BE2C (cell line): ENCODE measurements at regions not wholly inside any gene's neighbourhood (a gene's known extent, or its start where the extent isn't known, plus 50 kb on each side); places are given as distances from the start of the nearest gene placed in this dataset.
"Not testable (repeated sequence)": the region's sequence is repeated elsewhere in the genome, so short reads cannot be mapped to it uniquely, and the experiment has no call there.

ENCODE experiments used
- DNase-seq: peaks from one replicate; pipeline ENCODE4 v3.0.0-alpha.2; 2020
- H3K27me3 ChIP-seq: fragments of 250-450 bp; sonication (Bioruptor Pico); 2 replicates; pipeline ENCODE4 v1.5.1; 2020; ENCODE audit warnings: mild to moderate bottlenecking
- H3K36me3 ChIP-seq: fragments of 250-450 bp; sonication (Bioruptor Pico); 2 replicates; pipeline ENCODE4 v1.5.1; 2020; ENCODE audit warnings: mild to moderate bottlenecking
- H3K4me1 ChIP-seq: fragments of 250-450 bp; sonication (Bioruptor Pico); 2 replicates; pipeline ENCODE4 v1.5.1; 2020
- H3K4me3 ChIP-seq: 2 replicates; pipeline ENCODE4 v1.5.1; 2011; ENCODE audit warnings: low read depth, low read length
- H3K9me3 ChIP-seq: fragments of 250-450 bp; sonication (Bioruptor Pico); 2 replicates; pipeline ENCODE4 v1.5.1; 2020
- CTCF ChIP-seq: IDR thresholded peaks from 2 replicates; pipeline ENCODE4 v1.5.1; 2012; ENCODE audit warnings: mild to moderate bottlenecking, low read depth, low read length

- Histone ChIP-seq H3K27me3 (no peaks in the 10 kb centered on the region), H3K4me3 (no peak overlapping the region), H3K36me3 (no peaks in the 10 kb centered on the region), H3K9me3 (no peaks in the 10 kb centered on the region), H3K4me1 (no peaks in the 10 kb centered on the region)
- no peak for DNase-seq
- TF ChIP-seq CTCF, result no peak
Observed at GRCh38 chr21:35475009-35475408, 425.9 kb upstream of the RUNX1 start.

DNA sequence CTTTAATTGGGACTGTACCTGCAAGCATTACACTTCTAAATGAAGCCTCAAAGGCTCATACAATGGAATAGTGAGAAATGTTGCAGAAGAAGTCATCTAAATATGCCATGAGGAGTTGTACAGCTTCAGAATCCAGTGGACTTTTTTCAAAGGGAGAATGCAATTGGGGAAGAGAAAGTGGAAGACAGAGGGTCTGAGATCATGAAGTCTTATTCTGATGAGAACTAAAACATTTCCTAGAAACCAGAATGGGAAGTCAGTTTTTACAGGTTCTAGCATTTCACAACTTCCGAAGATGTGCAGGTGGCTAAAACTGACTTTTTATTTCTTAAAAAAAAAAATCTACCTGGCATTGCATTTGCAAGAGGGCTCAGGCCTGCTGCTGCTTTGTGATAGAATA lies 424.4 kb upstream of the RUNX1 start:
- no peak overlapping the region for H3K4me3 ChIP-seq
- DNase-seq, result no peak
- no peaks in the 10 kb centered on the region for H3K27me3 ChIP-seq
- no peaks in the 10 kb centered on the region for H3K9me3 ChIP-seq
- no peak for TF ChIP-seq CTCF
- H3K4me1 ChIP-seq, result no peaks in the 10 kb centered on the region
- H3K36me3 ChIP-seq, result no peaks in the 10 kb centered on the region

DNA sequence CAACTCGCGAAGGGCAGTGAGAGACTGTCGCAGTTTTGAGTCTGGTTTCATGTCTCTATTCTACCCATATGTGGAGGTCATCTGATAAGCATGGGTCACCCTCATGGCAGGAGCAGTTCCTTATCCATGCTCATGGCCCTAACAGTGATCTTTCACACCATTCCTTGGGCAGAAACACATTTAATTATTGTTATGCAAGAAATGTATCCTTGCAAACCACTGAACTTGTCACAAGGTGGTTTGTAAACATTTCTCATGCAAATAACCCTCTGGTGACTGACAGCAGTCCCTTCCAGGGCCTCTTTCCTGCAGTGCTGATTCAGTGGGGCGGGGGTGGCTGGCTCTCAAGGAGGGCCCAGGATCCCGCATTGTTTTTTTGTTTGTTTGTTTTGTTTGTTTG lies 421.4 kb upstream of the RUNX1 start:
- Histone ChIP-seq H3K36me3 (no peaks in the 10 kb centered on the region), H3K4me3 (no peak overlapping the region), H3K27me3 (no peaks in the 10 kb centered on the region), H3K4me1 (no peaks in the 10 kb centered on the region), H3K9me3 (no peaks in the 10 kb centered on the region)
- no peak for DNase-seq
- no peak for TF ChIP-seq CTCF

- no peaks in the 10 kb centered on the region for H3K36me3 ChIP-seq
- no peak for TF ChIP-seq CTCF
Observed at GRCh38 chr21:35469498-35469897, 420.4 kb upstream of the RUNX1 start.

DNA sequence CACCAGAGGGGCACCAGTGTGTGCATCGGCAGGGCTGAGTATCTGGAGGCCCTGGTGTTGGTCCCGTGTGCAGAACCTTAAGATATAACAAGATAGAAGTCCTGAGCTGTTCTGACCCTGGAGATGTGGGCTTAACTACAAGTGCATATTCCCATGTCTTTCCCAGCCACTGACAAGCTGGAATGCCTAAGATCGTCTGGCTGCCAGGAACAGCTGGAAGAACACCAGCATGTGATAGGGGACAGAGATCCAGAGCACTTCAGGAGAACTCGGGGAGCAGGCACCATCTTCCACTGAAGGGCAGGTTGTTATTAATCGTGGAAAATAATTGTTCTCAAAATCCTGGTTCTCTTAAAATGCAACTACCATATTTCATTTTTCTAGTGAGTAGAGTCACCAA lies 419.9 kb upstream of the RUNX1 start:
- Histone ChIP-seq H3K4me1 (no peaks in the 10 kb centered on the region), H3K4me3 (no peak overlapping the region), H3K27me3 (no peaks in the 10 kb centered on the region), H3K9me3 (no peaks in the 10 kb centered on the region), H3K36me3 (no peaks in the 10 kb centered on the region)
- no peak for DNase-seq
- TF ChIP-seq CTCF, result no peak

More at GRCh38 chr21:35469498-35469897, 420.4 kb upstream of the RUNX1 start:
- Histone ChIP-seq H3K9me3 (no peaks in the 10 kb centered on the region), H3K4me3 (no peak overlapping the region), H3K27me3 (no peaks in the 10 kb centered on the region), H3K4me1 (no peaks in the 10 kb centered on the region)
- no peak for DNase-seq

- no peak overlapping the region for H3K4me3 ChIP-seq
- TF ChIP-seq CTCF, result no peak
- H3K27me3 ChIP-seq, result no peaks in the 10 kb centered on the region
- no peaks in the 10 kb centered on the region for H3K9me3 ChIP-seq
- no peak for DNase-seq
- H3K36me3 ChIP-seq, result no peaks in the 10 kb centered on the region
- no peaks in the 10 kb centered on the region for H3K4me1 ChIP-seq
Observed at GRCh38 chr21:35467566-35467965, 418.5 kb upstream of the RUNX1 start.

DNA sequence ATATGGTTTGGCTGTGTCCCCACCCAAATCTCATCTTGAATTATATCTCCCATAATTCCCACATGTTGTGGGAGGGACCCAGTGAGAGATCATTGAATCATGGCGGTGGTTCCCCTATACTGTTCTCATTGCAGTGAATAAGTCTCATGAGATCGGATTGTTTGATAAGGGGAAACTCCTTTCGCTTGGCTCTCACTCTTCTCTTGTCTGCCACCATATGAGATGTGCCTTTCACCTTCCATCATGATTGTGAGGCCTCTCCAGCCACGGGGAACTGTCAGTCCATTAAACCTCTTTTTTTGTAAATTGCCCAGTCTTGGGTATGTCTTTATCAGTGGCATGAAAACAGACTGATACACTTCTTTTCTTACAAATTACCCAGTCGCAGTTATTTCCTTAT lies 417.6 kb upstream of the RUNX1 start:
- H3K4me1 ChIP-seq, H3K27me3 ChIP-seq, H3K4me3 ChIP-seq, H3K9me3 ChIP-seq, DNase-seq, H3K36me3 ChIP-seq: not testable (repeated sequence)
